Central memory CD8-positive, alpha-beta T cell (primary cell): ENCODE measurements at regions not wholly inside any gene's neighbourhood (a gene's known extent, or its start where the extent isn't known, plus 50 kb on each side); places are given as distances from the start of the nearest gene placed in this dataset.

ENCODE experiments used
- ATAC-seq: fragments of 150-1000 bp; cut with Tn5 transposase; replicated peaks from 2 replicates; pipeline ENCODE4 v1.10.0; 2022; ENCODE audit warnings: mild to moderate bottlenecking, moderate FRiP score, moderate number of reproducible peaks; ENCODE audit not compliant: poor library complexity, severe bottlenecking; ENCODE audit errors: extremely low read depth
- DNase-seq, 2 donors: peaks; one replicate each; pipeline ENCODE4 v3.0.0; 2021; ENCODE audit warnings: low spot score in 2 of 2
- H3K27ac Mint-ChIP-seq: one replicate; pipeline ENCODE4 v1.8.0; 2022; ENCODE audit warnings: low read depth, mild to moderate bottlenecking, moderate library complexity, mixed read lengths
- H3K27me3 Mint-ChIP-seq: one replicate; pipeline ENCODE4 v1.8.0; 2022; ENCODE audit warnings: mixed read lengths
- H3K36me3 Mint-ChIP-seq: one replicate; pipeline ENCODE4 v1.8.0; 2022; ENCODE audit warnings: mild to moderate bottlenecking, moderate library complexity, mixed read lengths; ENCODE audit not compliant: insufficient read depth
- H3K4me1 Mint-ChIP-seq: one replicate; pipeline ENCODE4 v1.8.0; 2022; ENCODE audit warnings: mixed read lengths
- H3K4me3 Mint-ChIP-seq: one replicate; pipeline ENCODE4 v1.8.0; 2022; ENCODE audit warnings: mild to moderate bottlenecking, moderate library complexity, mixed read lengths
- H3K9me3 Mint-ChIP-seq: one replicate; pipeline ENCODE4 v1.8.0; 2022; ENCODE audit warnings: mixed read lengths

DNA sequence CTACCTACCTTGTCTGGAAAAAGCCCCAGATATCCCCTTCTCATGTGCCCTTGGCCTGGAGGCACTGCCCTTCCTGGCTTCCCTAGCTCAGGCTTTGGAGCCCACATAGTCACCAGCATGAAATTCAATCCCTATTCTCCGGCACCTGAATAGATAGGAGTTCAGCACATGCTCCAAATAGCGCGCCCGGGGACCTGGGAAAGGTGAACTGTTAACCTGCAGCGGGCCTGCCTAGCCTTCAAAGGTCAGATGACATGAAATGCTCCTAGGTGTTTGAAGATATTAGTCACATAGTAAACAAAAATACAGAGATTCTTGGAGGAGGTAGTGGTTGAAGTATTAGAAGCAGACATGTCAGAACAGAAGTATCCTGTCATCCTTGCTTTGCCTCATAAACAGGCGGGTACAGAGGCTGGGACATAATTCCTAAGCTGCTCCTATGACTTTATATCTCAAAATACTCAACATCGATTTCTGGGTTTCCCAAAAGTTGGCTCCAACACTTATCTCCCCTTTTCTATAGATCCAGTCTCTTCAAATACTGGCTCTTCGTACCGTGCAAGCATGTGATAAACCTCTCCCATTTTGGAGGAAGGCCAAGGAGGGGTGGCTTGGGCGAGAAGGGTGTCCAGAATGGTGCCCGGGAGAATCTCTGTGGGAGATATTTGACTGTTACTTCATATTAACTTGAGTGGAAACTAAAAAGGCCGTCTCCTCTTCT lies 88.0 kb upstream of the ANKH start:
- Mint-ChIP-seq H3K4me1 (no peaks in the 10 kb centered on the region), H3K9me3 (no peaks in the 10 kb centered on the region), H3K36me3 (no peaks in the 10 kb centered on the region), H3K27me3 (no peaks in the 10 kb centered on the region), H3K27ac (no peak overlapping the region), H3K4me3 (no peak overlapping the region)
- ATAC-seq (no peak), DNase-seq (no peak)

DNA sequence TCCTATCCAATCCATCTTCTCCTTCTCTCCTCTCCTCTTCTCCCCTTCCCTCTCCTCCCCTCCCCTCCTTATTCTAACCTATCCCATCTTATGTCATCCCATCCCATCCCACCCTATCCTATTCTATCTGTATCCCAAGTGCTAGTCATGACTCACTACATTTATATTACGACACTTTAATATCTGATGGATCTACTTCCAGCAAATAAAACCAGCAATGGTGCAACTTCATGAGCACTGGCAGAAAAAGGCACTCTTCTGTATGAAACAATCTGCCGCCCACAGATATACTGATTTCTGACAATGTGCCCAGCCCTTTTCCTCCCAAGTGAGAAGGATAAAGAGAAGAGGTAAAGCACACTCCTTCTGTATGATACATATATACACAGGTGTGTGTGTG lies 86.6 kb upstream of the ANKH start:
- H3K27ac Mint-ChIP-seq: no peak overlapping the region
- H3K27me3 Mint-ChIP-seq: peaks cover 9% of the 10 kb centered on the region
- no peaks in the 10 kb centered on the region for H3K4me1 Mint-ChIP-seq
- H3K9me3 Mint-ChIP-seq: no peaks in the 10 kb centered on the region
- ATAC-seq (no peak), DNase-seq (no peak)
- no peaks in the 10 kb centered on the region for H3K36me3 Mint-ChIP-seq
- no peak overlapping the region for H3K4me3 Mint-ChIP-seq

GRCh38 chr5:14956423-14957046 lies 85.0 kb upstream of the ANKH start:
- Mint-ChIP-seq H3K4me3 (no peak overlapping the region), H3K27ac (no peak overlapping the region), H3K4me1 (no peaks in the 10 kb centered on the region), H3K36me3 (no peaks in the 10 kb centered on the region), H3K9me3 (no peaks in the 10 kb centered on the region), H3K27me3 (peaks cover 9% of the 10 kb centered on the region)
- ATAC-seq (no peak), DNase-seq (no peak)

- H3K4me1 Mint-ChIP-seq: no peaks in the 10 kb centered on the region
- H3K36me3 Mint-ChIP-seq: no peaks in the 10 kb centered on the region
- H3K9me3 Mint-ChIP-seq: no peaks in the 10 kb centered on the region
- no peak overlapping the region for H3K4me3 Mint-ChIP-seq
- H3K27me3 Mint-ChIP-seq: peaks cover 9% of the 10 kb centered on the region
- DNase-seq: no peak
- no peak overlapping the region for H3K27ac Mint-ChIP-seq
- ATAC-seq: no peak
Observed at GRCh38 chr5:14954616-14955343, 83.2 kb upstream of the ANKH start.

- H3K36me3 Mint-ChIP-seq: no peaks in the 10 kb centered on the region
- no peaks in the 10 kb centered on the region for H3K9me3 Mint-ChIP-seq
- H3K4me1 Mint-ChIP-seq: no peaks in the 10 kb centered on the region
- peaks cover 9% of the 10 kb centered on the region for H3K27me3 Mint-ChIP-seq
- ATAC-seq: no peak
- no peak for DNase-seq
- no peak overlapping the region for H3K4me3 Mint-ChIP-seq
- no peak overlapping the region for H3K27ac Mint-ChIP-seq
Observed at GRCh38 chr5:14954216-14954615, 82.6 kb upstream of the ANKH start.

- H3K27me3 Mint-ChIP-seq: peaks cover 9% of the 10 kb centered on the region
- no peaks in the 10 kb centered on the region for H3K36me3 Mint-ChIP-seq
- DNase-seq (no peak), ATAC-seq (no peak)
- no peak overlapping the region for H3K27ac Mint-ChIP-seq
- no peaks in the 10 kb centered on the region for H3K9me3 Mint-ChIP-seq
- H3K4me3 Mint-ChIP-seq: no peak overlapping the region
- H3K4me1 Mint-ChIP-seq: no peaks in the 10 kb centered on the region
Observed at GRCh38 chr5:14953075-14953607, 81.6 kb upstream of the ANKH start.

GRCh38 chr5:14948383-14948782 lies 76.8 kb upstream of the ANKH start:
- H3K27me3 Mint-ChIP-seq: peaks cover 26% of the 10 kb centered on the region
- no peak for DNase-seq
- no peak overlapping the region for H3K4me3 Mint-ChIP-seq
- H3K36me3 Mint-ChIP-seq: no peaks in the 10 kb centered on the region
- H3K27ac Mint-ChIP-seq: no peak overlapping the region
- no peaks in the 10 kb centered on the region for H3K9me3 Mint-ChIP-seq
- no peak for ATAC-seq
- H3K4me1 Mint-ChIP-seq: peaks cover 4% of the 10 kb centered on the region

GRCh38 chr5:14946815-14947620 lies 75.4 kb upstream of the ANKH start:
- Mint-ChIP-seq H3K9me3 (no peaks in the 10 kb centered on the region), H3K27me3 (peaks cover 25% of the 10 kb centered on the region), H3K36me3 (no peaks in the 10 kb centered on the region), H3K4me3 (no peak overlapping the region), H3K4me1 (peaks cover 4% of the 10 kb centered on the region), H3K27ac (no peak overlapping the region)
- ATAC-seq (peak; percentile 68), DNase-seq (no peak)

GRCh38 chr5:14945450-14945849 lies 73.9 kb upstream of the ANKH start:
- H3K27ac Mint-ChIP-seq: no peak overlapping the region
- no peak for DNase-seq
- peaks cover 36% of the 10 kb centered on the region for H3K27me3 Mint-ChIP-seq
- no peaks in the 10 kb centered on the region for H3K36me3 Mint-ChIP-seq
- peaks cover 4% of the 10 kb centered on the region for H3K4me1 Mint-ChIP-seq
- no peak overlapping the region for H3K4me3 Mint-ChIP-seq
- no peaks in the 10 kb centered on the region for H3K9me3 Mint-ChIP-seq
- ATAC-seq: no peak

GRCh38 chr5:14944996-14945395 lies 73.4 kb upstream of the ANKH start:
- Mint-ChIP-seq H3K4me1 (peaks cover 4% of the 10 kb centered on the region), H3K36me3 (no peaks in the 10 kb centered on the region), H3K4me3 (no peak overlapping the region), H3K9me3 (no peaks in the 10 kb centered on the region), H3K27ac (no peak overlapping the region), H3K27me3 (peaks cover 39% of the 10 kb centered on the region)
- no peak for DNase-seq
- ATAC-seq: no peak

DNA sequence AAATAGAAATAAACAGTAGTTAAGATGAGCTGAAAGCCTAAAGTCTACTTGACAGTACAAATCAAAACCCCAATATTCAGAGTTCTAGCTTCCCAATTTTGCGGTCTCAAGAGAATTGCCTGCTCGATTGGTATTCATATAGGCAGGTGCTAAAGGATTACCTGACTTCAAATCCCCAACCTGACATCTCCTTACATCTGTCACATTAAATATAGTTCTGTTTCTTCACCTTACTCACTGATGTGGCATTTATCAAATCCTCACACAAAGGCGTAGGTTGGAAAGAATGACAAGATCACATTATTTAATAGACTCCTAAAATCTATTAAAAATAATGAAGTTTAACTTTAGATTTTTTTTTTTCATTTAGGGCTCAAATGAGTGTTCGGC lies 72.8 kb upstream of the ANKH start:
- Mint-ChIP-seq H3K4me1 (peaks cover 4% of the 10 kb centered on the region), H3K27ac (no peak overlapping the region), H3K36me3 (no peaks in the 10 kb centered on the region), H3K9me3 (no peaks in the 10 kb centered on the region), H3K27me3 (peaks cover 42% of the 10 kb centered on the region), H3K4me3 (no peak overlapping the region)
- DNase-seq (no peak), ATAC-seq (no peak)

GRCh38 chr5:14942212-14942611 lies 70.6 kb upstream of the ANKH start:
- no peak for DNase-seq
- Mint-ChIP-seq H3K27ac (no peak overlapping the region), H3K36me3 (no peaks in the 10 kb centered on the region), H3K4me1 (peaks cover 4% of the 10 kb centered on the region), H3K27me3 (peaks cover 59% of the 10 kb centered on the region), H3K9me3 (no peaks in the 10 kb centered on the region), H3K4me3 (no peak overlapping the region)
- ATAC-seq: no peak
